SK-N-SH treated with all-trans-retinoic acid at 6 μM for 48 hours (cell line): ENCODE measurements at regions not wholly inside any gene's neighbourhood (a gene's known extent, or its start where the extent isn't known, plus 50 kb on each side); places are given as distances from the start of the nearest gene placed in this dataset.
A peak's percentile ranks its signal among the peaks of the same experiment; 100 is the strongest.

Source experiments
- ATAC-seq: fragments of 200-7000 bp; cut with Tn5 transposase; 3 replicates; pipeline ENCODE4 v1.9.1; 2020; ENCODE audit warnings: mild to moderate bottlenecking, moderate library complexity
- ARNTL ChIP-seq: fragments of 450-650 bp; formaldehyde crosslinking; IDR thresholded peaks from 2 replicates; pipeline ENCODE4 v1.5.0; 2020; ENCODE audit warnings: low read depth, mild to moderate bottlenecking, moderate library complexity, borderline replicate concordance
- BACH2 ChIP-seq: fragments of 250-450 bp; sonication (Bioruptor Pico); IDR thresholded peaks from 2 replicates; pipeline ENCODE4 v1.9.0; 2021; ENCODE audit warnings: mild to moderate bottlenecking, borderline replicate concordance
- CSDC2 ChIP-seq: fragments of 250-450 bp; sonication (Bioruptor Pico); IDR thresholded peaks from 2 replicates; pipeline ENCODE4 v1.5.0; 2020; ENCODE audit warnings: mild to moderate bottlenecking, moderate library complexity
- GLIS3 ChIP-seq: fragments of 250-450 bp; sonication (Bioruptor Pico); IDR thresholded peaks from 2 replicates; pipeline ENCODE4 v1.5.0; 2020; ENCODE audit warnings: mild to moderate bottlenecking, moderate library complexity
- ISL1 ChIP-seq: fragments of 250-450 bp; sonication (Bioruptor Pico); IDR thresholded peaks from 2 replicates; pipeline ENCODE4 v2.1.2; 2022; ENCODE audit warnings: mild to moderate bottlenecking, moderate library complexity
- PPARA ChIP-seq: fragments of 250-450 bp; sonication (Bioruptor Pico); IDR thresholded peaks from 2 replicates; pipeline ENCODE4 v1.5.0; 2020; ENCODE audit warnings: mild to moderate bottlenecking, borderline replicate concordance
- RARB ChIP-seq: fragments of 250-450 bp; sonication (Bioruptor Pico); IDR thresholded peaks from 2 replicates; pipeline ENCODE4 v1.8.0; 2021; ENCODE audit warnings: mild to moderate bottlenecking, moderate library complexity
- SNAI2 ChIP-seq: fragments of 250-450 bp; sonication (Bioruptor Pico); IDR thresholded peaks from 2 replicates; pipeline ENCODE4 v1.5.0; 2020; ENCODE audit warnings: mild to moderate bottlenecking, moderate library complexity
- TCF4 ChIP-seq: fragments of 250-450 bp; sonication (Bioruptor Pico); IDR thresholded peaks from 2 replicates; pipeline ENCODE4 v1.8.0; 2021; ENCODE audit warnings: mild to moderate bottlenecking, moderate library complexity, borderline replicate concordance
- TOX ChIP-seq: fragments of 250-450 bp; sonication (Bioruptor Pico); IDR thresholded peaks from 2 replicates; pipeline ENCODE4 v1.8.0; 2021; ENCODE audit warnings: mild to moderate bottlenecking, moderate library complexity, borderline replicate concordance
- ZFP3 ChIP-seq: fragments of 250-450 bp; sonication (Bioruptor Pico); IDR thresholded peaks from 2 replicates; pipeline ENCODE4 v1.5.0; 2020; ENCODE audit warnings: mild to moderate bottlenecking, moderate library complexity
- ZNF565 ChIP-seq: fragments of 450-650 bp; formaldehyde crosslinking; conservative IDR thresholded peaks from 2 replicates; pipeline ENCODE4 v1.5.0; 2020; ENCODE audit warnings: low read depth, mild to moderate bottlenecking, moderate library complexity
- ZNF8 ChIP-seq: fragments of 450-650 bp; formaldehyde crosslinking; IDR thresholded peaks from 2 replicates; pipeline ENCODE4 v1.5.0; 2020; ENCODE audit warnings: mild to moderate bottlenecking, moderate library complexity
- TF ChIP-seq, protein P1 (sequence below): fragments of 250-450 bp; sonication (Bioruptor Pico); IDR thresholded peaks from 2 replicates; pipeline ENCODE4 v1.5.0; 2020; ENCODE audit warnings: mild to moderate bottlenecking, moderate library complexity
- TF ChIP-seq, protein P2 (sequence below): fragments of 250-450 bp; sonication (Bioruptor Pico); IDR thresholded peaks from 2 replicates; pipeline ENCODE4 v1.8.0; 2020; ENCODE audit warnings: mild to moderate bottlenecking, moderate library complexity, borderline replicate concordance
- TF ChIP-seq, protein P3 (sequence below): fragments of 250-450 bp; sonication (Bioruptor Pico); IDR thresholded peaks from 2 replicates; pipeline ENCODE4 v1.5.1; 2020; ENCODE audit warnings: low read depth, mild to moderate bottlenecking, moderate library complexity

DNA sequence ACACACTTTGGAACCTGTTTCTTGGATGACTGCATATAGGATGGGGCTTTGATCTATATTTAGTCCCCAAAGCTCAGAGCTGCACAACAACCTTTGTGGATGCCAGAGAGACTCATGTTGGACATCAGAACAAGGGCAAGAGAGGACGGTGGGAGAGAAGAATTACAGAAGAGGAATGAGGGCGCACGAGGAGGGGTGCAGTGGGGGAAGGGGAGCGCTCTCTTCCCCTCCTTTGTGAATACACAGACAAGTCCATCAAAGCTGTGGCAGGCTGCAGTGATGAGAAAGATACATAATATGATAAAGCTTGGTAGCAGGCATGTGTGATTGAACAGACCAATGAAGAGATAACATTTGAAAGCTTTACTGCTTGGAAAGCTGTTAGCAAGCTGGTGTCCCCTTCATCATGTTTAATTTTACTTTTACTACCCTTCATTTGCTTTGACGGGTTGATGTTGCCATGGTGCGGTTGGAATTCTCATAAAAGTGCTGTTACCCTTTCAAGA is 857.8 kb downstream of the KCNMA1 start:
- TF ChIP-seq, protein P1, sequence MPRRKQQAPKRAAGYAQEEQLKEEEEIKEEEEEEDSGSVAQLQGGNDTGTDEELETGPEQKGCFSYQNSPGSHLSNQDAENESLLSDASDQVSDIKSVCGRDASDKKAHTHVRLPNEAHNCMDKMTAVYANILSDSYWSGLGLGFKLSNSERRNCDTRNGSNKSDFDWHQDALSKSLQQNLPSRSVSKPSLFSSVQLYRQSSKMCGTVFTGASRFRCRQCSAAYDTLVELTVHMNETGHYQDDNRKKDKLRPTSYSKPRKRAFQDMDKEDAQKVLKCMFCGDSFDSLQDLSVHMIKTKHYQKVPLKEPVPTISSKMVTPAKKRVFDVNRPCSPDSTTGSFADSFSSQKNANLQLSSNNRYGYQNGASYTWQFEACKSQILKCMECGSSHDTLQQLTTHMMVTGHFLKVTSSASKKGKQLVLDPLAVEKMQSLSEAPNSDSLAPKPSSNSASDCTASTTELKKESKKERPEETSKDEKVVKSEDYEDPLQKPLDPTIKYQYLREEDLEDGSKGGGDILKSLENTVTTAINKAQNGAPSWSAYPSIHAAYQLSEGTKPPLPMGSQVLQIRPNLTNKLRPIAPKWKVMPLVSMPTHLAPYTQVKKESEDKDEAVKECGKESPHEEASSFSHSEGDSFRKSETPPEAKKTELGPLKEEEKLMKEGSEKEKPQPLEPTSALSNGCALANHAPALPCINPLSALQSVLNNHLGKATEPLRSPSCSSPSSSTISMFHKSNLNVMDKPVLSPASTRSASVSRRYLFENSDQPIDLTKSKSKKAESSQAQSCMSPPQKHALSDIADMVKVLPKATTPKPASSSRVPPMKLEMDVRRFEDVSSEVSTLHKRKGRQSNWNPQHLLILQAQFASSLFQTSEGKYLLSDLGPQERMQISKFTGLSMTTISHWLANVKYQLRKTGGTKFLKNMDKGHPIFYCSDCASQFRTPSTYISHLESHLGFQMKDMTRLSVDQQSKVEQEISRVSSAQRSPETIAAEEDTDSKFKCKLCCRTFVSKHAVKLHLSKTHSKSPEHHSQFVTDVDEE (CRISPR knock-in tag) = peak; percentile 32
- no peak for TF ChIP-seq ZNF8 (CRISPR knock-in tag)
- TF ChIP-seq CSDC2 (CRISPR knock-in tag) = no peak
- TF ChIP-seq TCF4 (CRISPR knock-in tag) = peak; percentile 61; the same call in 1 of the 2 replicates
- no peak for TF ChIP-seq RARB (CRISPR knock-in tag)
- ATAC-seq = no peak

DNA sequence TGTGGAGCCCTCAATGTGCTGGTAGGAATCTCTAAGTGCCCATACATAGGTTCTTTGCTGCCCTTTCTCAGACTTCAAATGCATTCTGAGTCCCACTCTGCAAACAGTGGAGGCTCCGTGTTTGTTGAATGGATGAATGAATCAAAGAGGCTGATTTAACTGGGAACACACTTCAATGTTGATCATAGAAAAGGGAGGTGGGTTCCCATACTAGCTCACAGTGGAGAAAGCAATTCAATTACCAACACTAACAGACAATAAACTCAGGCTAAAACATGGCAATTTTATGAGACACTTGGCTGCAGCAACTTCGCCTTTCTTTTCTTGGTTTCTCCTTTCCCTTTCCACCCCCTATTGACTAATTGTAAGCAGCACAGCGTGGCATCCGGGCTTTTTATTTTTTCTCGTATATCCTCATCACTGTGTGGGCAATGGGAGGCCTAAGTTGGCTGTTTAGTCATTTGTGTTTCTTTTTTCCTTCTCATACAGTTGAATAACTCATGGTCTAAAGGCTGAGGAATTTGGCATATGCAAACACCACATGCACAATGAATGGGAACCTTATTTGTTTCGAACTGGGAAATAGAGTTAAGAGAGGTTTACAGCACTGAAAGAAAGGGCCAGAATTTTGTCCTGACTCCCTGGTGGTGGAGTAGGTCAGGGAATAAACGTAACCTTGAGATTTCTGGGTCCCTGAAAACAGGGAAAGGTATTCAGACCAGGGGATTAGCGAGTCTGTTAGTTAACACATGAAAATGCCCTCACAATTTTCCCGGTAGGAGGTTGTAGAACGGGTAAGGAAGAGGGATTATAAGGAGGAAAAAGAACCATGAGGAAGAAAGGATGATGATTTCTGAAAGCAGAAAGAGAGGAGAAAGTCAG is 858.5 kb downstream of the KCNMA1 start:
- TF ChIP-seq, protein P2, sequence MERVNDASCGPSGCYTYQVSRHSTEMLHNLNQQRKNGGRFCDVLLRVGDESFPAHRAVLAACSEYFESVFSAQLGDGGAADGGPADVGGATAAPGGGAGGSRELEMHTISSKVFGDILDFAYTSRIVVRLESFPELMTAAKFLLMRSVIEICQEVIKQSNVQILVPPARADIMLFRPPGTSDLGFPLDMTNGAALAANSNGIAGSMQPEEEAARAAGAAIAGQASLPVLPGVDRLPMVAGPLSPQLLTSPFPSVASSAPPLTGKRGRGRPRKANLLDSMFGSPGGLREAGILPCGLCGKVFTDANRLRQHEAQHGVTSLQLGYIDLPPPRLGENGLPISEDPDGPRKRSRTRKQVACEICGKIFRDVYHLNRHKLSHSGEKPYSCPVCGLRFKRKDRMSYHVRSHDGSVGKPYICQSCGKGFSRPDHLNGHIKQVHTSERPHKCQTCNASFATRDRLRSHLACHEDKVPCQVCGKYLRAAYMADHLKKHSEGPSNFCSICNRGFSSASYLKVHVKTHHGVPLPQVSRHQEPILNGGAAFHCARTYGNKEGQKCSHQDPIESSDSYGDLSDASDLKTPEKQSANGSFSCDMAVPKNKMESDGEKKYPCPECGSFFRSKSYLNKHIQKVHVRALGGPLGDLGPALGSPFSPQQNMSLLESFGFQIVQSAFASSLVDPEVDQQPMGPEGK (CRISPR knock-in tag) = no peak
- TF ChIP-seq RARB (CRISPR knock-in tag) (no peak), PPARA (CRISPR knock-in tag) (no peak), ZNF8 (CRISPR knock-in tag) (no peak), ARNTL (CRISPR knock-in tag) (no peak), ZNF565 (CRISPR knock-in tag) (no peak), SNAI2 (CRISPR knock-in tag) (no peak)
- ATAC-seq = no peak; the same call in 2 of the 3 replicates

DNA sequence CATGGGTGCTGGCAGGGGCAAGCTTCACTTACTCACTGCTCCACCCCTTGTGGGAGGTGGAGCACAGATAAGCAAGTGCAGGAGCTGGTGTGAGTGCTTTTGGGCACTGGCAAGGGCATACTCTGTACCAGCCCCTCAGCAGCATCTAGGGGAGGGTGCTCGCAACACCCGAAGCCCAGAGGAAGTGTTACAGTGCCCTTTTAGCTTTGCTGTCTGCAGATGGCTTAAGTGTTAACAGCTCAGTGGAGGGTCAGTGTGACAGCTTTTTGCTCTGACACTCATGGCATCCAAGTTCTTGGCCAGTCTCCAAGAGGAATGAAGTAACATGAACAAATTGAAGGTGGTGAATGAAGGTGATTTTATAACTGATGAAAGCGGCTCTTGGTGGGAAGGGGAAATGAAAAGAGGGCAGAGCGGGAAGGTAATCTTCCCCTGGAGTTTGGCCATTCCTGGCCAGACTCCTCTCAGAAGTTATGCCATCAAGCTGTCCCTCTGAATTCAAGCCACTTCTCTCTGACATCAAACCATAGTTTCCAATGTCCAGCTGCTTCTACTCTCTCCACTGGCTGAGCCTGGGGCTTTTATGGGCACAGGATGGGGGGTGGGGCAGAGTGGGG is 862.5 kb downstream of the KCNMA1 start:
- no peak for ATAC-seq
- TF ChIP-seq ZNF8 (CRISPR knock-in tag) = no peak

DNA sequence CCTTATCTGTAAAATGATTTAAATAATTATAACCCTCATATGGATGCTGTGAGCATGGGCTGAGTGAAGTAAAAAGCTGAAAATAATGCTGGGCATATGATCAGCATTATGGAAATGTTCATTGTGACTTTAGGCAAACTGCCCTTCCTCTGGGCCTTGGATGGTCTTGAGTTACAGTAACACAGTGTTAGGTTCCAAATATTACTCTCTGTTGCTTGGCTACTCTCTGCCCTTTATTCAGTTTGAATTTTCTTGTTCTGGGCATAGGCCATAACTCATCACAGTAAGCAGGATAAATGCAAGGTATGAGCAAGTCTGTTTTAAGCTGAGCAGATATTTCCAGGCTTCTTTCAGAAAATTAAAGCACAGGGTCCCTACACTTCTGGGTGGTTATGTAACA is 868.0 kb downstream of the KCNMA1 start:
- no peak for ATAC-seq
- TF ChIP-seq GLIS3 (CRISPR knock-in tag) = no peak
- TF ChIP-seq, protein P1 (CRISPR knock-in tag) = no peak
- TF ChIP-seq PPARA (CRISPR knock-in tag) = no peak
- TF ChIP-seq ZNF565 (CRISPR knock-in tag) = no peak
- no peak for TF ChIP-seq TCF4 (CRISPR knock-in tag)
- no peak for TF ChIP-seq ZFP3 (CRISPR knock-in tag)
- TF ChIP-seq ZNF8 (CRISPR knock-in tag) = no peak
- no peak for TF ChIP-seq TOX (CRISPR knock-in tag)
- no peak for TF ChIP-seq CSDC2 (CRISPR knock-in tag)
- TF ChIP-seq RARB (CRISPR knock-in tag) = no peak
- no peak for TF ChIP-seq ISL1
- TF ChIP-seq, protein P3, sequence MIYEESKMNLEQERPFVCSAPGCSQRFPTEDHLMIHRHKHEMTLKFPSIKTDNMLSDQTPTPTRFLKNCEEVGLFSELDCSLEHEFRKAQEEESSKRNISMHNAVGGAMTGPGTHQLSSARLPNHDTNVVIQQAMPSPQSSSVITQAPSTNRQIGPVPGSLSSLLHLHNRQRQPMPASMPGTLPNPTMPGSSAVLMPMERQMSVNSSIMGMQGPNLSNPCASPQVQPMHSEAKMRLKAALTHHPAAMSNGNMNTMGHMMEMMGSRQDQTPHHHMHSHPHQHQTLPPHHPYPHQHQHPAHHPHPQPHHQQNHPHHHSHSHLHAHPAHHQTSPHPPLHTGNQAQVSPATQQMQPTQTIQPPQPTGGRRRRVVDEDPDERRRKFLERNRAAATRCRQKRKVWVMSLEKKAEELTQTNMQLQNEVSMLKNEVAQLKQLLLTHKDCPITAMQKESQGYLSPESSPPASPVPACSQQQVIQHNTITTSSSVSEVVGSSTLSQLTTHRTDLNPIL (CRISPR knock-in tag) = no peak
- TF ChIP-seq BACH2 (CRISPR knock-in tag) = no peak
- no peak for TF ChIP-seq ARNTL (CRISPR knock-in tag)
